ENCODE measurements at regions not wholly inside any gene's neighbourhood (a gene's known extent, or its start where the extent isn't known, plus 50 kb on each side); places are given as distances from the start of the nearest gene placed in this dataset.

GRCh38 chr9:14415947-14416346 is 102.0 kb upstream of the NFIB start:
- H3K4me3 ChIP-seq (ENCODE audit: low read length): no peak overlapping the region
- ATAC-seq: peak; percentile 89
- CTCF ChIA-PET: no interaction called here
- TF ChIP-seq EZH2 (IDR thresholded peaks at IDR 0.05; ENCODE audit: low read length, unreplicated experiment) (no peak), CTCF (conservative IDR thresholded peaks at IDR 0.05; ENCODE audit: low read depth, low read length) (no peak), EZH2phosphoT487 (IDR thresholded peaks at IDR 0.05; ENCODE audit: borderline replicate concordance, low read length) (no peak)
- H3K27ac ChIP-seq (ENCODE audit: low read length): no peak overlapping the region
- H3K36me3 ChIP-seq (ENCODE audit: low read depth, low read length): no peaks in the 10 kb centered on the region
- H2AFZ ChIP-seq (ENCODE audit: low read length): no peak overlapping the region
- H3K9ac ChIP-seq (ENCODE audit: low read length): no peak overlapping the region
- no peaks in the 10 kb centered on the region for H3K79me2 ChIP-seq (ENCODE audit: low read length)
- no peaks in the 10 kb centered on the region for H3K9me2 ChIP-seq (replicated peaks; ENCODE audit: low read length)
- no peak overlapping the region for H3K4me2 ChIP-seq (ENCODE audit: low read length)
- DNase-seq: peak; percentile 86
- H3K27me3 ChIP-seq (ENCODE audit: low read length): 0 out of 2 replicates have a peak, but pooled peaks cover 8% of the 10 kb centered on the region
- H3K9me3 ChIP-seq (ENCODE audit: low read length): no peaks in the 10 kb centered on the region
- peaks cover 17% of the 10 kb centered on the region for H3K4me1 ChIP-seq (ENCODE audit: insufficient read depth, low read length)
- no peaks in the 10 kb centered on the region for H4K20me1 ChIP-seq (ENCODE audit: low read length)
- no TSS peak for BruUV-seq (replicated peaks)
- POLR2A ChIA-PET (ENCODE audit: unreplicated experiment): interaction anchor here (0.6 kb wide), 2 partner anchors 128 to 214 kb away, joined by 6 to 7 read pairs; no protein-coding TSS in a partner anchor
- intact Hi-C loops (cut with micrococcal nuclease): loop anchor here (5.0 kb wide), 1 partner anchor 94 kb away; no protein-coding TSS in a partner anchor
- H3F3A ChIP-seq (ENCODE audit: low read length, unreplicated experiment): no peaks in the 10 kb centered on the region

- intact Hi-C loops (cut with micrococcal nuclease): no loop called here
- no peak overlapping the region for H3K9ac ChIP-seq (ENCODE audit: low read length)
- no peak overlapping the region for H2AFZ ChIP-seq (ENCODE audit: low read length)
- H3K4me3 ChIP-seq (ENCODE audit: low read length): no peak overlapping the region
- H3K27ac ChIP-seq (ENCODE audit: low read length): no peak overlapping the region
- H3K79me2 ChIP-seq (ENCODE audit: low read length): no peaks in the 10 kb centered on the region
- H3K36me3 ChIP-seq (ENCODE audit: low read depth, low read length): no peaks in the 10 kb centered on the region
- POLR2A ChIA-PET (ENCODE audit: unreplicated experiment): no interaction called here
- H3K9me3 ChIP-seq (ENCODE audit: low read length): no peaks in the 10 kb centered on the region
- no peak overlapping the region for H3K4me2 ChIP-seq (ENCODE audit: low read length)
- DNase-seq: no peak
- no TSS peak for BruUV-seq (replicated peaks)
- H3K27me3 ChIP-seq (ENCODE audit: low read length): 0 out of 2 replicates have a peak, but pooled peaks cover 8% of the 10 kb centered on the region
- no peaks in the 10 kb centered on the region for H3F3A ChIP-seq (ENCODE audit: low read length, unreplicated experiment)
- no peaks in the 10 kb centered on the region for H3K9me2 ChIP-seq (replicated peaks; ENCODE audit: low read length)
- H4K20me1 ChIP-seq (ENCODE audit: low read length): no peaks in the 10 kb centered on the region
- TF ChIP-seq EZH2phosphoT487 (IDR thresholded peaks at IDR 0.05; ENCODE audit: borderline replicate concordance, low read length) (no peak), CTCF (conservative IDR thresholded peaks at IDR 0.05; ENCODE audit: low read depth, low read length) (no peak), EZH2 (IDR thresholded peaks at IDR 0.05; ENCODE audit: low read length, unreplicated experiment) (no peak)
- CTCF ChIA-PET: no interaction called here
- ATAC-seq: no peak
- H3K4me1 ChIP-seq (ENCODE audit: insufficient read depth, low read length): peaks cover 17% of the 10 kb centered on the region
Observed at GRCh38 chr9:14413812-14414211, 99.9 kb upstream of the NFIB start.

- no peak overlapping the region for H3K9ac ChIP-seq (ENCODE audit: low read length)
- H3K36me3 ChIP-seq (ENCODE audit: low read depth, low read length): no peaks in the 10 kb centered on the region
- no peaks in the 10 kb centered on the region for H3K79me2 ChIP-seq (ENCODE audit: low read length)
- H3F3A ChIP-seq (ENCODE audit: low read length, unreplicated experiment): no peaks in the 10 kb centered on the region
- no TSS peak for BruUV-seq (replicated peaks)
- H3K27ac ChIP-seq (ENCODE audit: low read length): no peak overlapping the region
- no peak for ATAC-seq
- CTCF ChIA-PET: no interaction called here
- POLR2A ChIA-PET (ENCODE audit: unreplicated experiment): no interaction called here
- H3K4me1 ChIP-seq (ENCODE audit: insufficient read depth, low read length): peaks cover 10% of the 10 kb centered on the region
- no peaks in the 10 kb centered on the region for H3K9me2 ChIP-seq (replicated peaks; ENCODE audit: low read length)
- 0 out of 2 replicates have a peak, but pooled peaks cover 8% of the 10 kb centered on the region for H3K27me3 ChIP-seq (ENCODE audit: low read length)
- no peak for DNase-seq
- H4K20me1 ChIP-seq (ENCODE audit: low read length): no peaks in the 10 kb centered on the region
- no peak overlapping the region for H3K4me3 ChIP-seq (ENCODE audit: low read length)
- H3K9me3 ChIP-seq (ENCODE audit: low read length): no peaks in the 10 kb centered on the region
- TF ChIP-seq EZH2phosphoT487 (IDR thresholded peaks at IDR 0.05; ENCODE audit: borderline replicate concordance, low read length): no peak
- no peak overlapping the region for H3K4me2 ChIP-seq (ENCODE audit: low read length)
- intact Hi-C loops (cut with micrococcal nuclease): no loop called here
- no peak overlapping the region for H2AFZ ChIP-seq (ENCODE audit: low read length)
Observed at GRCh38 chr9:14412775-14413174, 98.8 kb upstream of the NFIB start.

Data from PC-3 (cell line).